OCI-LY1 (cell line): ENCODE measurements at regions not wholly inside any gene's neighbourhood (a gene's known extent, or its start where the extent isn't known, plus 50 kb on each side); places are given as distances from the start of the nearest gene placed in this dataset.

Experiments
- H2AFZ ChIP-seq: fragments of 200-600 bp; sonication (generic), shearing (Covaris generic); 2 replicates; pipeline ENCODE4 v1.6.0; 2014; ENCODE audit warnings: antibody characterized with exemption, mild to moderate bottlenecking, low read length
- H3F3A ChIP-seq: fragments of 200-600 bp; sonication (generic), shearing (Covaris generic); 2 replicates; pipeline ENCODE4 v1.6.0; 2014; ENCODE audit warnings: mild to moderate bottlenecking, antibody characterized with exemption, low read length, moderate library complexity; ENCODE audit not compliant: insufficient read depth
- H3K27ac ChIP-seq: fragments of 200-600 bp; sonication (generic); 2 replicates; pipeline ENCODE4 v1.5.1; 2014; ENCODE audit warnings: low read length, mixed run types, mild to moderate bottlenecking, low read depth; ENCODE audit not compliant: poor library complexity, severe bottlenecking
- H3K27me3 ChIP-seq: fragments of 200-600 bp; sonication (generic); 2 replicates; pipeline ENCODE4 v1.6.0; 2014; ENCODE audit warnings: antibody characterized with exemption, mild to moderate bottlenecking, low read length, moderate library complexity; ENCODE audit not compliant: insufficient read depth
- H3K36me3 ChIP-seq: fragments of 200-600 bp; sonication (generic); 2 replicates; pipeline ENCODE4 v1.6.1; 2014; ENCODE audit warnings: mild to moderate bottlenecking, antibody characterized with exemption, low read length, moderate library complexity, mixed read lengths; ENCODE audit not compliant: insufficient read depth
- H3K4me1 ChIP-seq: fragments of 200-600 bp; sonication (generic); 2 replicates; pipeline ENCODE4 v1.5.1; 2014; ENCODE audit warnings: mild to moderate bottlenecking, low read length, moderate library complexity; ENCODE audit not compliant: insufficient read depth, severe bottlenecking
- H3K4me2 ChIP-seq: fragments of 200-600 bp; sonication (generic), shearing (Covaris generic); 2 replicates; pipeline ENCODE4 v1.6.1; 2014; ENCODE audit warnings: low read length
- H3K4me3 ChIP-seq: fragments of 200-600 bp; sonication (generic); 2 replicates; pipeline ENCODE4 v1.5.1; 2014; ENCODE audit warnings: low read length, low read depth, mild to moderate bottlenecking, mixed read lengths; ENCODE audit not compliant: poor library complexity, severe bottlenecking
- H3K79me2 ChIP-seq: fragments of 200-600 bp; shearing (Covaris generic); 2 replicates; pipeline ENCODE4 v1.6.1; 2016; ENCODE audit warnings: mixed run types, low read length, mixed read lengths; ENCODE audit not compliant: insufficient read depth
- H3K9ac ChIP-seq: fragments of 200-600 bp; sonication (generic), shearing (Covaris generic); 2 replicates; pipeline ENCODE4 v1.6.1; 2014; ENCODE audit warnings: mild to moderate bottlenecking, low read length, mixed read lengths
- H3K9me2 ChIP-seq: fragments of 200-600 bp; sonication (generic), shearing (Covaris generic); 2 replicates; pipeline ENCODE4 v1.6.1; 2014; ENCODE audit warnings: low read depth, mild to moderate bottlenecking, low read length, mixed read lengths
- H3K9me3 ChIP-seq: fragments of 200-600 bp; shearing (Covaris generic); 2 replicates; pipeline ENCODE4 v1.6.1; 2014; ENCODE audit warnings: low read length, mixed read lengths
- H4K20me1 ChIP-seq: fragments of 200-600 bp; sonication (generic), shearing (Covaris generic); 2 replicates; pipeline ENCODE4 v1.6.0; 2016; ENCODE audit warnings: mild to moderate bottlenecking, low read length; ENCODE audit not compliant: insufficient read depth
- CTCF ChIP-seq: fragments of 200-600 bp; sonication (generic), shearing (Covaris generic); IDR thresholded peaks from 2 replicates; pipeline ENCODE4 v1.5.1; 2017; ENCODE audit warnings: mild to moderate bottlenecking, antibody characterized with exemption, low read length, moderate library complexity, mixed read lengths
- EZH2 ChIP-seq: fragments of 200-600 bp; sonication (generic), shearing (Covaris generic); IDR thresholded peaks from 2 replicates; pipeline ENCODE4 v1.8.0; 2017; ENCODE audit warnings: borderline replicate concordance, mixed run types, mild to moderate bottlenecking, antibody characterized with exemption, low read length, moderate library complexity, mixed read lengths

GRCh38 chr9:93864840-93865239, 90.3 kb downstream of the BARX1 start:
- H3K27me3 ChIP-seq: no peaks in the 10 kb centered on the region
- no peaks in the 10 kb centered on the region for H3K4me1 ChIP-seq
- H3K4me3 ChIP-seq: no peak overlapping the region
- H3K9ac ChIP-seq: no peak overlapping the region
- H3K27ac ChIP-seq: no peak overlapping the region
- no peaks in the 10 kb centered on the region for H4K20me1 ChIP-seq
- H3F3A ChIP-seq: no peaks in the 10 kb centered on the region
- H3K9me3 ChIP-seq: no peaks in the 10 kb centered on the region
- no peaks in the 10 kb centered on the region for H3K9me2 ChIP-seq
- no peaks in the 10 kb centered on the region for H3K79me2 ChIP-seq
- no peak for TF ChIP-seq EZH2
- TF ChIP-seq CTCF: no peak
- no peak overlapping the region for H2AFZ ChIP-seq
- H3K36me3 ChIP-seq: no peaks in the 10 kb centered on the region
- no peak overlapping the region for H3K4me2 ChIP-seq

- H4K20me1 ChIP-seq: no peaks in the 10 kb centered on the region
- H3K9me2 ChIP-seq: no peaks in the 10 kb centered on the region
- TF ChIP-seq CTCF (no peak), EZH2 (no peak)
- H3K4me2 ChIP-seq: no peak overlapping the region
- H3K9ac ChIP-seq: no peak overlapping the region
- no peak overlapping the region for H2AFZ ChIP-seq
- no peak overlapping the region for H3K27ac ChIP-seq
- H3K27me3 ChIP-seq: no peaks in the 10 kb centered on the region
- H3K79me2 ChIP-seq: no peaks in the 10 kb centered on the region
- H3K4me3 ChIP-seq: no peak overlapping the region
- no peaks in the 10 kb centered on the region for H3K9me3 ChIP-seq
- no peaks in the 10 kb centered on the region for H3K36me3 ChIP-seq
- no peaks in the 10 kb centered on the region for H3K4me1 ChIP-seq
- no peaks in the 10 kb centered on the region for H3F3A ChIP-seq
These were observed 91.1 kb downstream of the BARX1 start for GRCh38 chr9:93864032-93864431.

GRCh38 chr9:93862877-93863545, 92.1 kb downstream of the BARX1 start:
- TF ChIP-seq CTCF (no peak), EZH2 (no peak)
- Histone ChIP-seq H3K9ac (no peak overlapping the region), H4K20me1 (no peaks in the 10 kb centered on the region), H3K4me2 (no peak overlapping the region), H3K36me3 (no peaks in the 10 kb centered on the region), H3F3A (no peaks in the 10 kb centered on the region), H2AFZ (no peak overlapping the region), H3K79me2 (no peaks in the 10 kb centered on the region), H3K27me3 (no peaks in the 10 kb centered on the region), H3K4me1 (no peaks in the 10 kb centered on the region), H3K9me3 (no peaks in the 10 kb centered on the region), H3K27ac (no peak overlapping the region), H3K4me3 (no peak overlapping the region), H3K9me2 (no peaks in the 10 kb centered on the region)
